ENCODE measurements at regions not wholly inside any gene's neighbourhood (a gene's known extent, or its start where the extent isn't known, plus 50 kb on each side); places are given as distances from the start of the nearest gene placed in this dataset.
A peak's percentile ranks its signal among the peaks of the same experiment; 100 is the strongest.

GRCh38 chrX:82087699-82088098 is 885.8 kb downstream of the SH3BGRL start:
- Histone ChIP-seq H3K27ac (ENCODE audit: low read depth in 1 of 2, low read length in 2 of 2) (peak overlapping the region in 1 of 2 donors; percentile 18), H3K4me1 (ENCODE audit: control insufficient read depth in 4 of 4, insufficient read depth in 4 of 4, low read length in 3 of 4) (peaks cover 0 to 3% (median 2%) of the 10 kb centered on the region in 4 donors), H3K36me3 (ENCODE audit: control insufficient read depth in 4 of 4, insufficient read depth in 3 of 4, low read depth in 1 of 4, low read length in 3 of 4) (no peaks in the 10 kb centered on the region), H3K27me3 (ENCODE audit: control insufficient read depth in 4 of 4, insufficient read depth in 4 of 4, low read length in 3 of 4) (no peaks in the 10 kb centered on the region), H3K9ac (ENCODE audit: low read depth in 1 of 2, low read length in 2 of 2) (no peak overlapping the region), H3K9me3 (ENCODE audit: control insufficient read depth in 4 of 4, low read length in 3 of 4) (peaks cover 0 to 16% (median 7%) of the 10 kb centered on the region in 4 donors), H3K4me3 (ENCODE audit: low read depth in 1 of 3, low read length in 3 of 3) (no peak overlapping the region)
- DNase-seq (ENCODE audit: low spot score), result no peak
- WGBS, result 33% methylated on average over 3 of the region's 3 CpGs
- peak; percentile 24 for TF ChIP-seq FOXA2 (IDR thresholded peaks at IDR 0.05)
- peak; percentile 59 for TF ChIP-seq MAX (IDR thresholded peaks at IDR 0.05)
- TF ChIP-seq HNF4A (conservative IDR thresholded peaks at IDR 0.05), result peak; percentile 5 to 38
- TF ChIP-seq RXRA (IDR thresholded peaks at IDR 0.05), result peak in 1 of 2 donors; percentile 30
- TF ChIP-seq SP1 (IDR thresholded peaks at IDR 0.05), result no peak
- peak in 1 of 2 donors; percentile 39 for TF ChIP-seq RAD21 (IDR thresholded peaks at IDR 0.05)

GRCh38 chrX:82092307-82092706 is 890.4 kb downstream of the SH3BGRL start:
- Histone ChIP-seq H3K9me3 (ENCODE audit: control insufficient read depth in 4 of 4, low read length in 3 of 4) (no peaks in the 10 kb centered on the region), H3K4me3 (ENCODE audit: low read depth in 1 of 3, low read length in 3 of 3) (no peak overlapping the region), H3K36me3 (ENCODE audit: control insufficient read depth in 4 of 4, insufficient read depth in 3 of 4, low read depth in 1 of 4, low read length in 3 of 4) (no peaks in the 10 kb centered on the region), H3K27ac (ENCODE audit: low read depth in 1 of 2, low read length in 2 of 2) (no peak overlapping the region), H3K4me1 (ENCODE audit: control insufficient read depth in 4 of 4, insufficient read depth in 4 of 4, low read length in 3 of 4) (peaks cover 0 to 1% (median 1%) of the 10 kb centered on the region in 4 donors), H3K27me3 (ENCODE audit: control insufficient read depth in 4 of 4, insufficient read depth in 4 of 4, low read length in 3 of 4) (no peaks in the 10 kb centered on the region), H3K9ac (ENCODE audit: low read depth in 1 of 2, low read length in 2 of 2) (no peak overlapping the region)
- no peak for TF ChIP-seq FOXA1 (IDR thresholded peaks at IDR 0.05)
- no peak for DNase-seq (ENCODE audit: low spot score)
- 84% methylated on average over 1 of the region's 1 CpG for whole genome bisulfite sequencing

- no peak for TF ChIP-seq RXRA (IDR thresholded peaks at IDR 0.05)
- TF ChIP-seq FOXA1 (IDR thresholded peaks at IDR 0.05), result no peak
- TF ChIP-seq ATF3 (IDR thresholded peaks at IDR 0.05), result no peak
- no peak for TF ChIP-seq HNF4G (IDR thresholded peaks at IDR 0.05)
- Histone ChIP-seq H3K27me3 (ENCODE audit: control insufficient read depth in 4 of 4, insufficient read depth in 4 of 4, low read length in 3 of 4) (no peaks in the 10 kb centered on the region), H3K4me3 (ENCODE audit: low read depth in 1 of 3, low read length in 3 of 3) (no peak overlapping the region), H3K9ac (ENCODE audit: low read depth in 1 of 2, low read length in 2 of 2) (no peak overlapping the region), H3K4me1 (ENCODE audit: control insufficient read depth in 4 of 4, insufficient read depth in 4 of 4, low read length in 3 of 4) (no peaks in the 10 kb centered on the region), H3K36me3 (ENCODE audit: control insufficient read depth in 4 of 4, insufficient read depth in 3 of 4, low read depth in 1 of 4, low read length in 3 of 4) (no peaks in the 10 kb centered on the region), H3K27ac (ENCODE audit: low read depth in 1 of 2, low read length in 2 of 2) (no peak overlapping the region), H3K9me3 (ENCODE audit: control insufficient read depth in 4 of 4, low read length in 3 of 4) (no peaks in the 10 kb centered on the region)
- DNase-seq (ENCODE audit: low spot score), result no peak
- WGBS, result 56% methylated on average over 2 of the region's 2 CpGs
Observed at GRCh38 chrX:82125103-82125502, 923.2 kb downstream of the SH3BGRL start.

- Histone ChIP-seq H3K4me1 (ENCODE audit: control insufficient read depth in 4 of 4, insufficient read depth in 4 of 4, low read length in 3 of 4) (no peaks in the 10 kb centered on the region), H3K27ac (ENCODE audit: low read depth in 1 of 2, low read length in 2 of 2) (no peak overlapping the region), H3K9ac (ENCODE audit: low read depth in 1 of 2, low read length in 2 of 2) (no peak overlapping the region), H3K36me3 (ENCODE audit: control insufficient read depth in 4 of 4, insufficient read depth in 3 of 4, low read depth in 1 of 4, low read length in 3 of 4) (no peaks in the 10 kb centered on the region), H3K27me3 (ENCODE audit: control insufficient read depth in 4 of 4, insufficient read depth in 4 of 4, low read length in 3 of 4) (no peaks in the 10 kb centered on the region), H3K4me3 (ENCODE audit: low read depth in 1 of 3, low read length in 3 of 3) (no peak overlapping the region), H3K9me3 (ENCODE audit: control insufficient read depth in 4 of 4, low read length in 3 of 4) (no peaks in the 10 kb centered on the region)
- no peak for DNase-seq (ENCODE audit: low spot score)
- no peak for TF ChIP-seq RXRA (IDR thresholded peaks at IDR 0.05)
- no peak for TF ChIP-seq JUND (IDR thresholded peaks at IDR 0.05)
- TF ChIP-seq TAF1 (conservative IDR thresholded peaks at IDR 0.05), result no peak
- TF ChIP-seq EGR1 (IDR thresholded peaks at IDR 0.05; ENCODE audit: low read depth in 2 of 2), result no peak
- no peak for TF ChIP-seq NR2F2 (IDR thresholded peaks at IDR 0.05)
- no peak for TF ChIP-seq SP1 (IDR thresholded peaks at IDR 0.05)
- TF ChIP-seq REST (IDR thresholded peaks at IDR 0.05), result no peak
- no peak for TF ChIP-seq YY1 (IDR thresholded peaks at IDR 0.05)
- no peak for TF ChIP-seq CTCF (IDR thresholded peaks at IDR 0.05; ENCODE audit: low read depth, low read length, missing input control)
- TF ChIP-seq MAX (IDR thresholded peaks at IDR 0.05), result no peak
- no peak for TF ChIP-seq RAD21 (IDR thresholded peaks at IDR 0.05)
- no peak for TF ChIP-seq HNF4G (IDR thresholded peaks at IDR 0.05)
- no peak for TF ChIP-seq FOXA2 (IDR thresholded peaks at IDR 0.05)
- WGBS, result 49% methylated on average over 2 of the region's 2 CpGs
Observed at GRCh38 chrX:82127228-82128123, 925.6 kb downstream of the SH3BGRL start.

Data from liver (tissue), 8 donors.